ENCODE measurements at regions not wholly inside any gene's neighbourhood (a gene's known extent, or its start where the extent isn't known, plus 50 kb on each side); places are given as distances from the start of the nearest gene placed in this dataset.
"Not testable (repeated sequence)": the region's sequence is repeated elsewhere in the genome, so short reads cannot be mapped to it uniquely, and the experiment has no call there.

DNA sequence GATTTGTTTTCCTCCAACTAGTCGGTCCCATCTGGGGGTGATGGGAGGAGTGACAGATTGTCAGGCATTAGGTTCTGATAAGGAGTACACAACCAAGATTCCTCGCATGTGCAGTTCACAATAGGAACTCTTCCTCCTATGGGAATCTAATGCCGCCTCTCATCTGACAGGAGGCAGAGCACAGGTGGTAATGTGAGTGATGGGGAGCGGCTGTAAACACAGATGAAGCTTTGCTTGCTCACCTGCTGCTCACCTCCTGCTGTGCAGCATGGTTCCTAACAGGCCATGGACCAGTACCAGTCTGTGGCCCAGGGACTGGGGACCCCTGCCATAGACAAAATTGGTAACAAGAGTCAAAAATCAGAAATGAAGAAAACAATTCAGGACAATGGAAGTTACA is 173.3 kb upstream of the HMHB1 start:
- TF ChIP-seq, protein P1, sequence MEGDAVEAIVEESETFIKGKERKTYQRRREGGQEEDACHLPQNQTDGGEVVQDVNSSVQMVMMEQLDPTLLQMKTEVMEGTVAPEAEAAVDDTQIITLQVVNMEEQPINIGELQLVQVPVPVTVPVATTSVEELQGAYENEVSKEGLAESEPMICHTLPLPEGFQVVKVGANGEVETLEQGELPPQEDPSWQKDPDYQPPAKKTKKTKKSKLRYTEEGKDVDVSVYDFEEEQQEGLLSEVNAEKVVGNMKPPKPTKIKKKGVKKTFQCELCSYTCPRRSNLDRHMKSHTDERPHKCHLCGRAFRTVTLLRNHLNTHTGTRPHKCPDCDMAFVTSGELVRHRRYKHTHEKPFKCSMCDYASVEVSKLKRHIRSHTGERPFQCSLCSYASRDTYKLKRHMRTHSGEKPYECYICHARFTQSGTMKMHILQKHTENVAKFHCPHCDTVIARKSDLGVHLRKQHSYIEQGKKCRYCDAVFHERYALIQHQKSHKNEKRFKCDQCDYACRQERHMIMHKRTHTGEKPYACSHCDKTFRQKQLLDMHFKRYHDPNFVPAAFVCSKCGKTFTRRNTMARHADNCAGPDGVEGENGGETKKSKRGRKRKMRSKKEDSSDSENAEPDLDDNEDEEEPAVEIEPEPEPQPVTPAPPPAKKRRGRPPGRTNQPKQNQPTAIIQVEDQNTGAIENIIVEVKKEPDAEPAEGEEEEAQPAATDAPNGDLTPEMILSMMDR (IDR thresholded peaks at IDR 0.05) = no peak
- no peak for DNase-seq (ENCODE audit: low spot score)
- ATAC-seq (ENCODE audit: low FRiP score) = no peak

GRCh38 chr5:143636931-143637528 is 174.9 kb upstream of the HMHB1 start:
- TF ChIP-seq, protein P1 (IDR thresholded peaks at IDR 0.05) = no peak
- no peak for DNase-seq (ENCODE audit: low spot score)
- ATAC-seq (ENCODE audit: low FRiP score) = no peak

DNA sequence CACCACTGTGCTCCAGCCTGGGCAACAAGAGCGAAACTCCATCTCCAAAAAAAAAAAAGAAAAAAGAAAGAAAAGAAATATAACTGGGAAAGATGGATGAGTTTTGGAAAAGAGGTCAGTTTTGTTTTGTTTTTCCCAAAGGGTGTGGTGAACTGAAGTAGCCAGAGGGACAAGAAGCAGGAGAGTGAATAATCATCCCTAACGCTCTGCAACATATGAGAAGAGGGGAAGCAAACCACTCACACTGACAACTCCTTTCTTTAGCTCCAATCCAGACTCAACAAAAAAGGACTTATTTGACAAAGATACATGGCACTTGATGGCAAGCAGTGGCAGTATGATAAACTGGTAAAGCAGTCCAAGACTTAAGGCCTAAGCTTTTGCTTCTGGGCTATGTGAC is 176.1 kb upstream of the HMHB1 start:
- TF ChIP-seq, protein P1 (IDR thresholded peaks at IDR 0.05) = no peak
- ATAC-seq (ENCODE audit: low FRiP score) = no peak
- no peak for DNase-seq (ENCODE audit: low spot score)

GRCh38 chr5:143635146-143635752 is 176.7 kb upstream of the HMHB1 start:
- ATAC-seq (ENCODE audit: low FRiP score) (no peak), DNase-seq (ENCODE audit: low spot score) (no peak)
- TF ChIP-seq, protein P1 (IDR thresholded peaks at IDR 0.05) = no peak

- no peak for DNase-seq (ENCODE audit: low spot score)
- TF ChIP-seq, protein P1 (IDR thresholded peaks at IDR 0.05) = no peak
- ATAC-seq (ENCODE audit: low FRiP score) = no peak
These were observed 177.3 kb upstream of the HMHB1 start for GRCh38 chr5:143634689-143635088.

DNA sequence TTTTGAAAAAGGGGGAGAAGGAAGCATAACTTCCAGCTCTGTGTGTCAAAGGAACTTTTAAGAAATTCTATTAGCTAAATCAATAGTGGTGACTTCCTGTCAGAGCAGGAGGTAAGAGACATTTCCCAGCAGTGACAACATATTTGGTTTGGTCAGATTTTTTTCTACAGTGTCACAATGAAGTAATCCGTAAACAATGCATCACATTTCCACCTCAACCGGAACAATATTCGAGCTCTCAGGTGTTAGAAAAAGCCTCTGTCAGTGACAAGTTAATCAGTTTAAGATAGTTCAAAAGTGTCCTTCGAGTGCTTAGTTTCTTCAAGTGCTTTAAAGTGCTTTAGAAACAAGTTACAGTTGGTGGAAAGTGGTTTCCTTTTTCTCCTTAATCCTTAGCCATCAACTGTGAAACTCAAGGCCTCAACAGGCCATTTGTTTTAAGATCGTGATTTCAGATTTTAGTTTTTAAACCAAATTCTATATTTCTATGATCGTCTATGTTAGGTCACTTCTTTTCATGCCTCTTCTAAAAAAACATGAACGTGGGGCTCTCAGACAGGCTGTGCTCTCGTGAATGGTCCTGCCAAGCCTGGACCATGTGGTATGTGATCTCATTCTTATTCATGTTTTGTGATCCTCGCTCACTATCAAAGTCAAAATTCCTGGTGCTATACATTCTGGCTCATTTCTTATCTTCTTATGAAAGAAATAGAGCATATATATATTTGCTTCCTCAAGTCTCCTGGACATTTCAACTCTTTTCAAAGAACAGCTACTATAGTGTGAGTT is 181.9 kb upstream of the HMHB1 start:
- TF ChIP-seq, protein P1 (IDR thresholded peaks at IDR 0.05) = no peak
- no peak for ATAC-seq (ENCODE audit: low FRiP score)
- no peak for DNase-seq (ENCODE audit: low spot score)

- ATAC-seq (ENCODE audit: low FRiP score); DNase-seq (ENCODE audit: low spot score): not testable (repeated sequence)
These were observed 186.9 kb upstream of the HMHB1 start for GRCh38 chr5:143625048-143625447.
